IMR-90 (cell line): ENCODE measurements at regions not wholly inside any gene's neighbourhood (a gene's known extent, or its start where the extent isn't known, plus 50 kb on each side); places are given as distances from the start of the nearest gene placed in this dataset.

Source experiments
- ATAC-seq: fragments of 200-7000 bp; cut with Tn5 transposase; 2 replicates; pipeline ENCODE4 v1.9.1; 2020; ENCODE audit warnings: low read depth, mild to moderate bottlenecking, moderate library complexity
- BruUV-seq: library from RNA; stranded (reverse); fragments of 400-500 nt; replicated peaks from 2 replicates; lab custom pipeline; 2021; lab: Mats Ljungman, UMichigan
- CTCF ChIA-PET: fragments of 300-600 bp; formaldehyde crosslinking; extraction: SDS; loops from one replicate; lab custom pipeline; 2021; ENCODE audit warnings: antibody characterized with exemption; lab: Yijun Ruan, JAX
- POLR2A ChIA-PET: fragments of 300-600 bp; sonication (Branson Sonifier 250); formaldehyde crosslinking; loops from one replicate; lab custom pipeline; 2022; ENCODE audit warnings: antibody characterized with exemption; ENCODE audit not compliant: unreplicated experiment; lab: Charles Lee
- DNase-seq: peaks from one replicate; pipeline ENCODE4 v3.0.0; 2013
- H2AFZ ChIP-seq: replicated peaks from 2 replicates; pipeline ENCODE3; 2013; ENCODE audit warnings: low read length, mild to moderate bottlenecking; ENCODE audit not compliant: poor library complexity
- H2AK5ac ChIP-seq: 2 replicates; pipeline ENCODE4 v1.6.1; 2013; ENCODE audit warnings: low read depth, low read length, inconsistent platforms
- H2AK9ac ChIP-seq: replicated peaks from 2 replicates; pipeline ENCODE3; 2013; ENCODE audit warnings: mild to moderate bottlenecking, low read depth, low read length, moderate library complexity; ENCODE audit not compliant: poor library complexity
- H2BK120ac ChIP-seq: 2 replicates; pipeline ENCODE4 v1.6.1; 2013; ENCODE audit warnings: low read depth, low read length, inconsistent platforms
- H2BK15ac ChIP-seq: 3 replicates; pipeline ENCODE4 v1.6.1; 2013; ENCODE audit warnings: low read depth, low read length, inconsistent platforms
- H2BK20ac ChIP-seq: 2 replicates; pipeline ENCODE4 v1.6.1; 2013; ENCODE audit warnings: low read depth, mild to moderate bottlenecking, inconsistent platforms, low read length, moderate library complexity
- H2BK5ac ChIP-seq: 2 replicates; pipeline ENCODE4 v1.6.1; 2013; ENCODE audit warnings: mild to moderate bottlenecking, low read depth, low read length, inconsistent platforms; ENCODE audit not compliant: poor library complexity, severe bottlenecking
- H3K14ac ChIP-seq: replicated peaks from 2 replicates; pipeline ENCODE4 v1.6.1; 2013; ENCODE audit warnings: low read depth, low read length, inconsistent platforms
- H3K18ac ChIP-seq: 2 replicates; pipeline ENCODE4 v1.6.1; 2013; ENCODE audit warnings: low read depth, low read length, control low read depth
- H3K23ac ChIP-seq: 2 replicates; pipeline ENCODE4 v1.6.1; 2013; ENCODE audit warnings: low read depth, low read length, inconsistent platforms
- H3K27ac ChIP-seq: 2 replicates; pipeline ENCODE4 v1.5.1; 2013; ENCODE audit warnings: mild to moderate bottlenecking, control low read depth, low read length; ENCODE audit not compliant: insufficient read depth
- H3K27me3 ChIP-seq: 2 replicates; pipeline ENCODE4 v1.6.1; 2013; ENCODE audit warnings: low read length; ENCODE audit not compliant: control insufficient read depth, insufficient read depth
- H3K36me3 ChIP-seq: 2 replicates; pipeline ENCODE4 v1.6.1; 2013; ENCODE audit warnings: low read length, mixed read lengths; ENCODE audit not compliant: control insufficient read depth, insufficient read depth
- H3K4ac ChIP-seq: 2 replicates; pipeline ENCODE4 v1.6.1; 2013; ENCODE audit warnings: low read depth, low read length, inconsistent platforms
- H3K4me1 ChIP-seq: 2 replicates; pipeline ENCODE4 v1.6.1; 2013; ENCODE audit warnings: low read length, mixed read lengths; ENCODE audit not compliant: control insufficient read depth, insufficient read depth
- H3K4me2 ChIP-seq: 2 replicates; pipeline ENCODE4 v1.6.1; 2013; ENCODE audit warnings: low read depth, mild to moderate bottlenecking, control low read depth, low read length, moderate library complexity
- H3K4me3 ChIP-seq: 2 replicates; pipeline ENCODE4 v1.5.1; 2013; ENCODE audit warnings: low read depth, mild to moderate bottlenecking, control low read depth, low read length, moderate library complexity; ENCODE audit not compliant: insufficient read depth
- H3K56ac ChIP-seq: 2 replicates; pipeline ENCODE4 v1.6.1; 2013; ENCODE audit warnings: low read length, inconsistent platforms; ENCODE audit not compliant: insufficient read depth; ENCODE audit errors: extremely low read depth
- H3K79me1 ChIP-seq, 2 experiments: 2 replicates each; pipeline ENCODE4 v1.6.1; 2013; ENCODE audit warnings: low read length in 2 of 2, inconsistent platforms in 1 of 2, low read depth in 1 of 2
- H3K9ac ChIP-seq: 2 replicates; pipeline ENCODE4 v1.6.1; 2013; ENCODE audit warnings: low read depth, low read length, control low read depth
- H3K9me1 ChIP-seq: 2 replicates; pipeline ENCODE4 v1.6.1; 2013; ENCODE audit warnings: low read length, inconsistent platforms; ENCODE audit not compliant: insufficient read depth
- H3K9me3 ChIP-seq: 2 replicates; pipeline ENCODE4 v1.6.1; 2013; ENCODE audit warnings: low read length; ENCODE audit not compliant: control insufficient read depth, insufficient read depth
- H4K20me1 ChIP-seq: 2 replicates; pipeline ENCODE4 v1.6.1; 2013; ENCODE audit warnings: low read length, inconsistent platforms; ENCODE audit not compliant: insufficient read depth
- H4K5ac ChIP-seq: 2 replicates; pipeline ENCODE4 v1.6.1; 2013; ENCODE audit warnings: mild to moderate bottlenecking, low read depth, low read length, control low read depth
- H4K8ac ChIP-seq, 2 experiments: 2 replicates each; pipeline ENCODE4 v1.6.1; 2013; ENCODE audit warnings: low read depth in 2 of 2, low read length in 2 of 2, control low read depth in 1 of 2, inconsistent platforms in 1 of 2
- H4K91ac ChIP-seq: 2 replicates; pipeline ENCODE4 v1.6.1; 2013; ENCODE audit warnings: low read depth, low read length, inconsistent platforms; ENCODE audit not compliant: insufficient read depth
- CTCF ChIP-seq: conservative IDR thresholded peaks from 2 replicates; pipeline ENCODE4 v1.5.1; 2012; ENCODE audit warnings: mild to moderate bottlenecking, low read depth, low read length, improper control_type of control experiment
- ELK1 ChIP-seq: fragments of 150-350 bp; IDR thresholded peaks from 2 replicates; pipeline ENCODE4 v1.6.1; 2016; ENCODE audit warnings: low read depth, mild to moderate bottlenecking, low read length, moderate library complexity, borderline replicate concordance
- MAFK ChIP-seq: IDR thresholded peaks from 2 replicates; pipeline ENCODE4 v1.6.1; 2012; ENCODE audit warnings: low read depth, low read length, improper control_type of control experiment
- MAZ ChIP-seq: IDR thresholded peaks from 2 replicates; pipeline ENCODE4 v1.6.1; 2012; ENCODE audit warnings: low read depth, mild to moderate bottlenecking, low read length, improper control_type of control experiment, moderate library complexity, borderline replicate concordance
- RCOR1 ChIP-seq: IDR thresholded peaks from 2 replicates; pipeline ENCODE4 v1.6.1; 2012; ENCODE audit warnings: mild to moderate bottlenecking, low read length, improper control_type of control experiment; ENCODE audit not compliant: insufficient replicate concordance
- USF2 ChIP-seq: fragments of 150-350 bp; IDR thresholded peaks from 2 replicates; pipeline ENCODE4 v1.6.1; 2017; ENCODE audit warnings: mild to moderate bottlenecking, antibody characterized with exemption, low read length, low read depth
- dilution Hi-C: fragments of 300-500 bp; cut with HindIII; formaldehyde crosslinking; loops from one replicate; pipeline ENCODE4 v1.14.3; 2018; ENCODE audit warnings: low sequenced_read_pairs; ENCODE audit not compliant: unreplicated experiment
- in situ Hi-C: fragments of 300-500 bp; cut with MboI; formaldehyde crosslinking; loops from 3 replicates; pipeline ENCODE4 v1.14.3; 2019; ENCODE audit warnings: low sequenced_read_pairs, inconsistent platforms, mixed read lengths
- intact Hi-C: fragments of 100-400 bp; cut with micrococcal nuclease; formaldehyde crosslinking; loops from 2 replicates; pipeline ENCODE4 v1.10.0; 2022

- Histone ChIP-seq H3K23ac (no peak overlapping the region), H3K9ac (no peak overlapping the region), H3K79me1 (no peaks in the 10 kb centered on the region), H3K9me3 (peaks cover 5% of the 10 kb centered on the region; the same call in 1 of the 2 replicates), H3K18ac (no peak overlapping the region), H2AK5ac (no peak overlapping the region), H3K56ac (no peak overlapping the region), H4K20me1 (no peaks in the 10 kb centered on the region), H3K27me3 (no peaks in the 10 kb centered on the region), H3K36me3 (no peaks in the 10 kb centered on the region), H3K4me1 (peaks cover 2% of the 10 kb centered on the region; the same call in 1 of the 2 replicates), H4K91ac (no peak overlapping the region), H4K8ac (no peak overlapping the region), H2BK15ac (no peak overlapping the region), H3K27ac (no peak overlapping the region), H3K4me3 (no peak overlapping the region), H2BK5ac (no peak overlapping the region), H3K9me1 (no peaks in the 10 kb centered on the region), H3K14ac (no peak overlapping the region), H2BK120ac (no peak overlapping the region), H2AK9ac (no peak overlapping the region), H2AFZ (no peak overlapping the region), H3K4me2 (no peak overlapping the region), H3K4ac (no peak overlapping the region), H4K5ac (no peak overlapping the region), H2BK20ac (no peak overlapping the region)
- ChIA-PET POLR2A (no interaction called here), CTCF (no interaction called here)
- intact Hi-C loops, result no loop called here
- DNase-seq (no peak), ATAC-seq (no peak)
- no TSS peak for BruUV-seq
- dilution Hi-C loops, result no loop called here
- TF ChIP-seq MAZ (no peak), MAFK (no peak), ELK1 (no peak), USF2 (no peak), RCOR1 (no peak), CTCF (no peak)
- in situ Hi-C loops, result no loop called here
These were observed 94.9 kb upstream of the ADAMTS5 start for GRCh38 chr21:27061770-27062169.
